GM10266 (cell line): ENCODE measurements at regions not wholly inside any gene's neighbourhood (a gene's known extent, or its start where the extent isn't known, plus 50 kb on each side); places are given as distances from the start of the nearest gene placed in this dataset.

ENCODE experiments used
- DNase-seq: peaks from one replicate; pipeline ENCODE4 v3.0.0; 2012; ENCODE audit errors: extremely low spot score
- CTCF ChIP-seq: IDR thresholded peaks from 2 replicates; pipeline ENCODE4 v1.5.1; 2012; ENCODE audit warnings: mild to moderate bottlenecking, low read depth; ENCODE audit not compliant: control insufficient read depth, insufficient read depth; ENCODE audit errors: missing control alignments

- DNase-seq: no peak
- no peak for TF ChIP-seq CTCF
Measured at GRCh38 chr10:24149640-24150039, 59.3 kb upstream of the KIAA1217 start.

GRCh38 chr10:24150853-24151252 lies 58.1 kb upstream of the KIAA1217 start:
- no peak for TF ChIP-seq CTCF
- DNase-seq: no peak

GRCh38 chr10:24152270-24152669 lies 56.7 kb upstream of the KIAA1217 start:
- no peak for TF ChIP-seq CTCF
- no peak for DNase-seq

GRCh38 chr10:24153031-24153430 lies 55.9 kb upstream of the KIAA1217 start:
- no peak for DNase-seq
- TF ChIP-seq CTCF: no peak

GRCh38 chr10:24153537-24153936 lies 55.4 kb upstream of the KIAA1217 start:
- no peak for DNase-seq
- TF ChIP-seq CTCF: no peak

GRCh38 chr10:24156686-24157085 lies 52.3 kb upstream of the KIAA1217 start:
- no peak for TF ChIP-seq CTCF
- DNase-seq: no peak

- TF ChIP-seq CTCF: no peak
- DNase-seq: no peak
Measured at GRCh38 chr10:24157567-24157966, 51.4 kb upstream of the KIAA1217 start.
